ENCODE measurements at regions not wholly inside any gene's neighbourhood (a gene's known extent, or its start where the extent isn't known, plus 50 kb on each side); places are given as distances from the start of the nearest gene placed in this dataset.
"Not testable (repeated sequence)": the region's sequence is repeated elsewhere in the genome, so short reads cannot be mapped to it uniquely, and the experiment has no call there.

DNA sequence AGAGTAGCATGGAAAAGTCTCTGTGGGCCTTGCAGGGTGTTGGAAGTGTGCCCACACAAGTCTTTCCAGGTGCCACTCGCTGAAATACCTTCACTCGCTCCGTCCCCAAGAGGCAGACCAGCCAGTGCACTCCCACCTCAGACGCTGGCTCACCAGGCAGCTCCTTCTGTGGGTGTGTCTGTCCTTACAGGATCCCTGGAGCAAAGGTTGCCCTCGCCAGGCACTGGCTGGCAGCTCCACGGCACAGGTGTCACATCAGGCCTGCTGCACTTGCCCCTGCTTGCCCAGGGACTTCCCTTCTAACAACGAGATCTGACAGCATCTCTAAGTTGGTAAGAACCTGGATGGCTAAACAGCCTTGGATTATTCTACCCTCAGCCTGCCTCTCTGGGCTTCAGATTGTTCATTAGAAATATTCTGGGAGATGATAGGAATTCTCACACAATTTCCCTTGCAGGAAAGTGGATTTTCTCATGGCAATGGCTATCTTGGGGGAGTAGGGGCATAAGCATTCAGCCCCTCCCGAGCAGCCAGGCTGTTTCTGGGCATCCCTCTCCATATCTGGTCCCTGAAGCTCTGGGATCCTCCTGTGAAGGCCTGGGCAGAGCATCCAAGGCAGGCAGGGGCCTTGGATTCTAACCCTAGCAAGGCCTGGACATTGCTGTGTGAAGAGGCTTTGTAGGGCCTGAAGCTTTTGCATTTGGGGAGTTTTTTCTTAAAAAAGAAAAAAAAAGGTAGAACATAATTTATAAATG, 262.1 kb downstream of the MYCN start:
- no peak for DNase-seq (ENCODE audit: low spot score)

DNA sequence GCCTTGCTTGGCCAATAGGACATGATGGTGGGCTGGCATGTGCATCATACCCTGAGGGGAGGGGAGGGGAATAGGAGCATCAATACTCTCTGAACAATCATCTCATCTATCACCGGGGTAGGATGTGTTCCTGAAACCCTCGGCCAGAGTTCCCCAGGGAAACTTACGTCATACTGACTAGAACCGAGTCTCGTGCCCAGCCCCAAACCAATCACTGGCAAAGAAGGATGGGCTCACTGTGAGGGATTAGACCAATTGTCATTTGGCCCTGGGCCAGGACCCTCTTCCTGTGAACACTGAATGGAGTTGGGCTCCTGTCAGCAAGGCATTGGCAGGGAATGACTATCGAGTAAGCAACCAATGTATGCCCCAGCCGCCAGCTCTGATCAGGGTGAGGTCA, 261.5 kb downstream of the MYCN start:
- no peak for DNase-seq (ENCODE audit: low spot score)

DNA sequence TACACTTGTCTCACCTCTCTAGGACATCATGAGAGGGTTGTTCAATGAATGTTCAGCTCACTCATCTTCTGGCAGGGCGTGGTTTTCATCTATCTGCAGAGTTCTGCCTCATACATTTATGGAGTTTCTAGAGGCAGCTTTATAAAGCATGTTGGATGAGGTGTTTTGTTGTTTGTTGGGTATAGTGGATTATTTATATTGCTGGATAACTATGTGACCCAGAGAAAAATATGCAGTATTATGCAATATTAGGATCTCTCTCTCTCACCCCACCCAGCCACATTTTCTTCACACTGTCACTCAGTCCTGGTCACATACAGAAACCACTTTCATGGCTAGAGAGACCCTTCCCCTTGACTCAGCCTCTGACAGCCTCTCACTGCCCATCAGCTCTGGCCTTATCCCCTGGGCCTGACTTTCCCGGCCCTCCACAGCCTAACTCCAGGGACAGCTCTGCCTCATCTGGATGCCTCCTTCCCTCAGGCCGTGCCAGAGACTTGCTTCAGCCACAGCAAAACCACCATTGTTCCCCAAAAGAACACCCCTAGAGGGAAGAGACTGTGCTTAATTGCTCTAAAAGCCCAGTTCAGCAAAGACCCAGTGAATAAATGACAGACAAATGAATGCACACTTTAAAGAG, 260.3 kb downstream of the MYCN start:
- no peak for DNase-seq (ENCODE audit: low spot score)

DNA sequence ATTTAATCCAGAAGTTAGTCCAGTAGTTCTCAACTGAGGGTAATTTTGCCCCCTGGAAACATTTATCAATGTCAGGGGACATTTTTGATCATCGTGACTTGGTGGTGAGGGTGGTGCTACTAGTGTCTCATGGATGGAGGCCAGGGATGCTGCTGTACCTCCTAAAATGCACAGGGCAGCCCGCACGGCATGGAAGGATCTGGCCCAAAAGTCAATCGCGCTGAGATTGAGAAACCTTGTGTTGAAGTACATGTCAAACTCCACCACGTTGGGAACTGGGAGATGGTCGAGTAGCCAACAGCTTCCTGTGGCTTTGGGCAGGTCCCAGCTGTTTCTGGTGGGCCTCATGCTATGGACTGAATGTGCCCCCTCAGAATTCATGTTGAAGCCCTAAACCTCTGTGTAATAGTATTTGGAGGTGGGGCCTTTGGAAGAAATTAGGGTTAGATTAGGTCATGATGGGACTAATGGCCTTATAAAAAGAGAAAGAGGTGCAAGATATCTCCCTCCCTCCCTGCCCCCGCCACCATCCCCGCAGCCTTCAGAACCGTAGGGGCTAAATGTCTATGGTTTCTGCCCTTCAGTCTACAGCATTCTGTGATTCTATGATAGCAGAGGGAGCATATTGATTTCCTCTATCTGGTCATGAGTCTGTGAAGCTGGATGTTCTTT, 259.7 kb downstream of the MYCN start:
- no peak for DNase-seq (ENCODE audit: low spot score)

DNA sequence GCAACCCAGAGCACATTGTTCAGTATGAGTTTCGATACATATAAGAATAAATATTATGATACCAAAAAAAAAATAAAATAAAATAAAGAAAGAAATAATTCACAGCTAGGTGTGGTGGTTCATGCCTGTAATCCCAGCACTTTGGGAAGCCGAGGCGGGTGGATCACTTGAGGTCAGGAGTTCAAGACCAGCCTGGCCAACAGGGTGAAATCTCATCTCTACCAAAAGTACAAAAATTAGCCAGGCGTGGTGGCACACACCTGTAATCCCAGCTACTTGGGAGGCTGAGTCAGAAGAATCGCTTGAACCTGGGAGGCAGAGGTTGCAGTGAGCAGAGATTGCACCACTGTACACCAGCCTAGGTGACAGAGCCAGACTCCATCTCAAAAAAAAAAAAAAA, 258.9 kb downstream of the MYCN start:
- not testable (repeated sequence) for DNase-seq (ENCODE audit: low spot score)

DNA sequence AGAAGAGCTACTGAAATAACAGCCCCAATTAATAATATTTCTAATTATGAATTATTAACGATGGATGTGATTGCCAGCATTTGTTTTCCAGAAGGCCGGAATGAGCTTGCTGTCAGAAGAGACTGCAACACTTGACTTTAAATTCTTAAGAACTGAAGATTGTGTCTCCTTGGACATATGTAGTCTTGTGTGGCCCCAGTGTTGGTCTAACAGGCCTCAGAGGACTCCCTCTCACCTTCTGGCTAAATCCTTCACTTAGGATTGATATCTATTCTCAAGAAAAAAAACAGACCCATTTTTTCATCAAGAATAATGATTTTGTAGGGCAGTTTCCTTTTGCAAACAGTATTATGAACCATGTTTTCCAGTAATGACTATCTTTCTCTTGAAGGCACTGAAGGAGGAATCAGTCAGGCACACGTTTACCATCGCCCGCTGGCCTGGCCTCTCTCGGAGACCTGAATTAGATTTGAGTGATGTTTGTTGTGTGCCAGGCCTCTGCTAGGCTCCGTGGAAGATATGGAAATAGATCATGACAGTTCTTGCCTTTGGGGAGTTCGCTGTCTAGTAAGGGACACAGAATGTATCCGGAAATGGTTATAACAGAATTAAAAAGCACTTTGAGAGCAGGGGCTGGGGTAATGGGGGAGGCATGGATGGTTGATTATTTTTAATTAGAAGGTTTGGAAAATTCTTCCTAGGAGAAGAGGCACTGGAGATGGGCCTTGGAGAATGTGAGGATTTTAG, 258.0 kb downstream of the MYCN start:
- DNase-seq (ENCODE audit: low spot score) = no peak

DNA sequence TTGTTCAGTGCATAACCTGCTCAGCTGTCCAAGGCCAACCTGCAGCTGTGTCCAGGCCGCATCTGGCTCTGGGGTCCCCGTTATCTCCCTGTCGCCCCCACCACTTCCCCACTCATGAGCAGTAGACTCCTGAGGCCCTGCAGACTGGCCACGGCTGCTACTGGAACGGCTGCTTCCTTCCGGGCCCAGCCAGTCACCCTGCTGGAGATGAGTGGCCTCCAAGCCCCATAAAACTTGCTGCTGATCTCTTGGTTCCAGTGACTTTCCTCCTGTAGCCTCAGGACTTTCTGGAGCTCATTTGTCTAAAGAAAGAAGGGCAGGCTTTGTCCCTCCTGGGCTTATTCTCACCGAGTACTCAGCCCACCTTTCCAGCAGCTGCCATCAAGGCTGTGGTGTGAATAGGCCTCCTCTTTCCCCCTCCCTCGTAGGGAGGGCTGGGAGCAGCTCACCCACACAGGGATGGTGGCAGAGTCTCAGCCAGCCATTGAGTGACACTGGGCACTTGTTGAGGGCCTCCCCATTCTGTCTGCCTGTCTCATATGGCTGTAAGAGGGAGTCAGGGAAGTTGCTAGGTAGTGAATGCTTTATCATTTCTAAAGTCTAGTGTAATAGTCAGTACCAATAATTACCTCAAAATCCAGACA, 257.3 kb downstream of the MYCN start:
- DNase-seq (ENCODE audit: low spot score) = no peak

DNA sequence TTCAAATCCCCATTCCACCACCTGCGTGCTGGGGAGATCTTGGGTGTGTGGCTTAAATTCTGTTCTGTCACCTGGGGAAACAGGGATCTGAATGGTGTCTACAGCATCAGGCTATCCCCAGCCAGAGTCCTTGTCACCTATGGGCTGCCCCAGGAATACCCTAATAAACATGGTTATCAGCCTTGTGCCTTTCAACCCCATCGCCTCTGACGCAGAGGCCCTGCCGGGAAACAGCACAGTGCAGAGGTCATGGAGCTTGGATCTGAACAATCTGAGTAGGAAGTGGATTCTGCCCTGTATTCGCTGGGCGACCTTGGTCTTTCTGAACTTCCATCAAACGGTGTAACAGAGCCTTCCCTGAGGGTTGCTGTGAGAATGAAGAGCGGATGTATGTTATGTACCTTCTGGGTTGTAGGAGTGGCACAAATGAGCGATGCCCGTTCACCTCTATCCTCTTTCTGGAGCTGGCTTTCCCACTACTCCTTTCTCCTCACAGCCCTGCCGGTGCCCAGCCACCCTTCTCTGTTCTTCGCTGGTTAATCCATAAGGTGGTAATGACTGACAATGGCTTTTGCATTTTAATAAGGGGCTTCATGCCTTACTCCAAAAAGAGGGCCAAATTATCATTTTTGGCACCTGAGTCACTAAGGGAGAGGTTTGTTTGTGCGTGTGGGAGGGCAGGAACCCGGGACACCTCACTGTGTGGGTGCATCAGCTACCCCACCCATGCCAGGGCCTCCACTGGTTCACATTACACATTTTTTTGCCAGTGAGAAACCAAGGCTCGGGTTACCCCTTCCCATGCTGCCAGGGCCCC, 256.5 kb downstream of the MYCN start:
- no peak for DNase-seq (ENCODE audit: low spot score)

DNA sequence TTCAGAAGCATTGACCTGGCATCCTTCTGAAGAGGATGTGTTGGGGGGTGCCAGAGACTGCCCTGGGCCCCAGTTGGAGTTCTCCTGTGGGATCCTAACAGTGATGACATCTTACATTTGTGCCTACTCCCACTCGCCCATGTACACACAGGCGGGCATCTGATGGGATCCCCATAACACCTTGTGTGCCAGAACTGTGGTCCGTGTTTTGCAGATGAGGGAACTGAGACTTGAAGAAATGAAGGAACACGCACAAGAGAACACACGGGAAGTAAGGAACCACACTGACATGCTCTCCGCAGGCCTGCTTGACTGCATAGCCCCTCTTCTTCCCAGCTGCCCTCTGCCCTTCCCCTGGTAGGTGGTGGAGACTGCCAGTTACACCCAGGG, 255.3 kb downstream of the MYCN start:
- no peak for DNase-seq (ENCODE audit: low spot score)

DNA sequence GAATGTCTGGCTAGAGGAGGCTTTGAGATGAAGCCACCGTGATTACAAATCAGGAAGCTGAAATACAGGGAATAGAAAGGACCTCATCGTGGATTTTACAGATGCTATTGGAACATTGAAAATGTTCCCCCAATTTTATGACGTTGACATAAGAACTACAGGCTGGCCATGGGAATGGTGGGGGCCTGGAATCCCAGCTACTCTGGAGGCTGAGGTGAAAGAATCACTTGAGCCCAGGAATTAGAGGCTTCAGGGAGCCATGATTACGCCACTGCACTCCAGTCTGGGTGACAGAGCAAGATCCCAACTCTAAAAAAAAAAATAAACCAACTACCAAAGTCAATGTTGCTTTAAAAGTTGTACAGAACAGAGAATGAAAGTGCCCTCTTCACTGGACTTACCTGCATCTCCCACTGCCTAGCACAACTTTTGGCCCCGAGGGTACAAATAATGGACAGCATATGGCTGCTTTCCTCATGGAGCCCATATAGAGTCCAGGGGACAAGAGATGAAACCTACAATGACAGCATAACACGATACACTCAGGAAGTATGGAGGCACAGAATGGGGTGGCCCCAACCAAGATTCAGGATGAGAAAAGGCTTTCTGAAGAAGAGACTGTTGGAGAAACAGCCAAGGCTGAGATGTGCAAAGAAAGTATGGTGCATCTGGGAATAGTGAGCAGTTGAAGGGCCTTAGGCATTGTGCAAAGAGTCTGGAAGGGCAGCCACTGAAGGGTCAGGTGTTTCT, 254.8 kb downstream of the MYCN start:
- DNase-seq (ENCODE audit: low spot score) = no peak

DNA sequence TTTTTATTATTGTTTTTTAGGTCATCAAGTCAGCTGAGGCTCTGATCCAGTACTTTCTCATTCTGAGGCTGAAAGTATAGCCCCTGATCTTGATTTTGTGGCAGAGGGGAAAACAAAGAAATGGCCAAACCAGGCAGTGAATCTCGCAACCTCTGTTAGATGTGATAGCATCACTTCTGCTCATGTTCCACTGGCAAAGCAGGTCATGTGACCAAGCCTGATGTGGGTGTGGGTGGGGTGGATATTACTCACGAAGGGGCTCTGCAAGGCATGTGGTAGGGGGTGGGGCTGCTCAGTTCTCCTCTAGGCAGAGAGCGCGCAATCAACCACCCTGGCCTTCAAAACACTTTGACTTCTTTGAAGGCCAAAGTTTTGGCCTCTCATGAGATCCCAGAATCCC, 254.2 kb downstream of the MYCN start:
- DNase-seq (ENCODE audit: low spot score) = no peak

DNA sequence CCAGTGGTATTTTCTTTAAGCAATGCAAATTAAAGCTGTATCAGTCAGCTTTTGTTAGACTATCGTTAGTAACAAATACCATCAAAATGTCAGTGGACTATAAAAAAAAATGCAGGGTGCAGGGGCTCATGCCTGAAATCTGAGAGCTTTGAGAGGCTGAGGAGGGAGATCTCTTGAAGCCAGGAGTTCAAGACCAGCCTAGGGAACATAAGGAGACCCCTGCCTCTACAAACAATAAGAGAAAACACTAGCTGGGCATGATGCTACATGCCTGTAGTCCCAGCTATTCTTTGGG, 253.7 kb downstream of the MYCN start:
- DNase-seq (ENCODE audit: low spot score) = no peak

DNA sequence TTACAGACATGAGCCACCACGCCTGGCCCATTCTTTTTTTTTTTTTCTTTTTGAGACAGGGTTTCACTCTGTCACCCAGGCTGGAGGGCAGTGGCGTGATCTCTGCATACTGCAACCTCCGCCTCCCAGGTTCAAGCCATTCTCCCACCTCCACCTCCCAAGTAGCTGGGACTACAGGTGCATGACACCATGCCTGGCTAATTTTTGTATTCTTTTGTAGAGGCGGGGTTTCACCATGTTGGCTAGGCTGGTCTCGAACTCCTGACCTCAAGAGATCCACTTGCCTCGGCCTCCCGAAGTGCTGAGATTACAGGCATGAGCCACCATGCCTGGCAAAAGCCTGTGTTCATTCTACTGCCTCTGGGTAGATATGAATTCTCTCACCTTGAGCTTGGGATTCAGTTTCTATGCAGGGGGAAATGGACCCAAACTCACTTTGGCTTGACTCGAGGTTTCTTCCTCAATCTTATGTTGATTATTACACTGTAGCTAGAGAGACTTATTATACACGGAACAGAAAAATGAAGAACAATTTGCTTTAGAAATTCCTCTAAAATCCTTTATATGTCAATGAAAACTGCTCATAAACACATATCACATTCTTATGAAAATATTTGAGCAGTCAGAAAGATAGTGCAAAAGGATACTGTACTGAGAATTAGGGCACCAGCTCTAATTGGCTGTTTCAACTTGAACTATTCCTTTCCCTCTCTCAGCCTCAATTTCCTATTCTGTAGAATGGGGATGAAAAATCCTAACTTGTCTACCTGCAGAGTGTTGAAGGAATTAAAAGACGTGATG, 252.3 kb downstream of the MYCN start:
- no peak for DNase-seq (ENCODE audit: low spot score)

DNA sequence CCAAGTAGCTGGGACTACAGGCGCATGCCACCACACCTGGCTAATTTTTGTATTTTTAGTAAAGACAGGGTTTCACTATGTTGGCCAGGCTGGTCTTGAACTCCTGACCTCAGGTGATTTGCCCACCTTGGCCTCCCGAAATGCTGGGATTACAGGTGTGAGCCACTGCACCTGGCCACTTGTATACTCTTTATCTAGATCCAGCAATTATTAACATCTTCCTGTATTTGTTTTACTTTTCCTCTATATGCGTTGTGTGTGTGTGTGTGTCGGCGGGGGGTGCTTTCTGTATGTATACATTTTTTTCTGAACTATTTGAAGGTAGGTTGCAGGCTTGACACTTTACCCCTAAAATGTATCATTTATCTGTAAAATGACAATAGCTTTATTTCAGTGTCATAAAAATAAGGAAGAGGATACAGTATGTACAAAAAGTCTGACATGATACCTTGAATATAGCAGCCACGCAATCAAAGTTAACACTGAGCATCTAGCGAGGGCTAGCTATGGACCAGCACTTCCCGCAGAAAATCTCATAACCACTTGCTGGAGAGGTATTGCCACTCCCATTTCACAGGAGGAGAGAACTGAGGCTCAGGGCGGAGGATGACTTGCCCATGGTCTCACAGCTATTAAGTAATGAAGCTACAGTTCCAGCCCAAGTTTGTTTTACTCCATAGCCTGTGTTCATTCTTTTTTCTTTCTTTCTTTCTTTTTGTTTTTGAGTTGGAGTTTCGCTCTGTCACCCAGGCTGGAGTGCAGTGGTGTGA, 251.3 kb downstream of the MYCN start:
- no peak for DNase-seq (ENCODE audit: low spot score)

DNA sequence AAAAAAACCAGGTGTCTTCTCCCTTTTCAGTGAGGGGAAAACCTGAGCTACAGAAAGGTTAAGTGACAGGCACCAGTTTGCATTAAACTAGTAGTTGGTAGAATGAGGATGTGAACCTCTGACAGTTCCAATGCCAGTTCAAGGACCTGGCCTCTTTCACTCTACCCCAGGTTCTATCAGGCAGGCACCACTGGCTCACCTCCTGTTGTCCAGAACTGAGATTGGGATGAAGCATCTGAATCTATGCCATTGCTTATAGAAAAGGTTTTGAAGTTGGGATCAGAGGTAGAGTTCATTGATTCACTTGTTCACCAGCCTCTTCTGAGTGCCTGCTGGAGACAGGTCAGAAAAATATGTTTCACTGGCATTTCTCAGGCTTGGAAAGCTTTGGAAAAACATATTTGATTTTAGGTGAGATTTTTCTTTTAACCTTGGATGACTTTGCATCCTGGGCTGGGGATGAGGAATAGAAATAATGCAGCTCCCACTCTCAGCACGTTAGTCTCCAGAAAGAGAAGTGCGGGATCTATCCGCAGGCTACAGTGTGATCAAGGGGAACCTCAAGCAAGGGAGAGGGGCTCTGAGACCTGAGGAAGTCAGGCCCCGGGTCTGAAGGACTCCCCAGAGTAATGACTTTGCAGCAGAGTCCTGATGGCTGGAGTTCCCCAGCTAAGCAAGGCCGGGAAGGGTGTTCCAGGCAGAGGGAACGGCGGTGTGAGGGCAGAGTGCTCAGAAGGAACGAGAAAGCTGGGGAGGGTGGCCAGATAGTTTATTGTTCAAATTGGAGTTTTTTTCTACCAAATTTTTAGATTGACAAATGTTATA, 250.3 kb downstream of the MYCN start:
- DNase-seq (ENCODE audit: low spot score) = no peak

DNA sequence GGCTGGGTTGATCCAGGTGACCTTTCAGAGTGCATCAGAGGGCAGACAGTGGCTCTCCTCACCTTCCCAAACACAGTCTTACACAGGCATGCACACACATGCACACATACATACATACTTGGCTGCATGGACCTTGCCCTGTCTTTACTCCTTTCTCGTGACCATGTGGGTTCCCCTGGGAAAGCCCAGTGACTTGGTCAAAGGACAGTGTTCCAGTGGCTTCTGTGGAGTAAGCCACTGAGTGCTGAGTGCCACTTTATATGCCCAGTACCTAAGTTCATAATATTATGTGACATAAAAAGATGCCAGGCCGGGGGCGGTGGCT, 249.4 kb downstream of the MYCN start:
- no peak for DNase-seq (ENCODE audit: low spot score)

DNA sequence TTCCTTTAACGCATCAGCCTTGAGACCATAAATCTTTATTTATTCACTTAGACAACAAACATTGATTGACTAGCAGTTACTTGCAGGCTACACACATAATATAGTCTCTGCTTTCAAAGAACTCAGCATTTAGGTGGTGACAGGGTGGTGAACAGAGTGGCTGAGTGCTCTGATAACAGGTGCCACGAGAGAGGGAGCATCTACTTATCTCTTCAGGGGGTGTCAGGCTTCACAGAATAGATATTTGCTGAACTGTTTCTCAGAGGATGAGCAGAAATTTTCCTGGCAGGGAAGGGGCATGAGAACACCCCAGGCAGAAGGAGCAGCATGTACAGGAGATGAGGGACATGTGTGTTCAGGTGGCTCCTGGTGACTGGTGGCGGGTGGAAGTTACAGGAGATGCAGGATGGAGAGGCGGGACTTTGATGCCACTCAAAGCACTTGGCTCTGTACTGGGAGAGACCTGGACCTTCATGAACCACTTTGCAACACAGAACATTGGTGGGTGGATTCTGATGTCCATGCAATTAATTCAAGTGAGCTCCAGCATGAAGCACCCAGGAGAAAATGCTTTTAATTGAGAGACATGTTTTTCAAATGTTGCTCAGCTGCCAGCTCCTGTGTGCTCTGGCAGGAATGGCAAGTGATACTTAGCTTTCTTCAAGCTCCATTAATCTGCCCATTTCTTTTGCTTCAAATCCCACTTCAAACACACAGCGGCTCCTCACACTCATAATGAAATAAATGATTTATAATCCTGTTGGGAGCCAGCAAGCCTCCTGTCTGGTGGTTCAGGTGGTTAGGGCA, 248.9 kb downstream of the MYCN start:
- no peak for DNase-seq (ENCODE audit: low spot score)

All from kidney capillary endothelial cell (primary cell).